ENCODE measurements at regions not wholly inside any gene's neighbourhood (a gene's known extent, or its start where the extent isn't known, plus 50 kb on each side); places are given as distances from the start of the nearest gene placed in this dataset.

DNA sequence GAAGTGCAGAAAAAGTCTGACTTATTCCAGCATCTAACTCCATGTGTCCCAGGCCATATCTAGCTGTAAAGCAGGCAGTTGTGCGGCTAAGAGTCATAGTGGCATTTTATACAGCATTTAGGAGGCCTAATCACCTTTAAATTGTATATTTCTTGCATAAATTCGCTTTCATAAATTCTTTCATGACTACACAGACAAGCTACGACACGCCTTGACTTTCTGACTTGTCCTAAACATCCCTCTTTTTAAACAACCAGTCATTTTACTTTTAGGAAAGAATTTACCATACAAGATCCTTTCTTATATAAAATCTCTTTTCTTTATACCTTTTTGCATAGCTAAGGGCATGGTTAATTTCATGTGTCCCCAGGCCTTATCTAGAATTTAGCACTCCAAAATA is 81.7 kb upstream of the THBS2 start:
- TF ChIP-seq CTCF (conservative IDR thresholded peaks at IDR 0.05; ENCODE audit: low read depth, low read length) (no peak), EZH2 (IDR thresholded peaks at IDR 0.05; ENCODE audit: borderline replicate concordance, low read depth, low read length, poor library complexity, severe bottlenecking) (no peak)

Data from A673 (cell line).